ENCODE measurements at regions not wholly inside any gene's neighbourhood (a gene's known extent, or its start where the extent isn't known, plus 50 kb on each side); places are given as distances from the start of the nearest gene placed in this dataset.
A peak's percentile ranks its signal among the peaks of the same experiment; 100 is the strongest.
"Not testable (repeated sequence)": the region's sequence is repeated elsewhere in the genome, so short reads cannot be mapped to it uniquely, and the experiment has no call there.

- H3K4me1 ChIP-seq (ENCODE audit: insufficient read depth, low read length): no peaks in the 10 kb centered on the region
Observed at GRCh38 chr2:210730672-210731071, 174.3 kb downstream of the CPS1 start.

GRCh38 chr2:210746826-210747225 is 190.4 kb downstream of the CPS1 start:
- not testable (repeated sequence) for H3K4me1 ChIP-seq (ENCODE audit: insufficient read depth, low read length); H2AFZ ChIP-seq (ENCODE audit: low read depth, low read length)

More at GRCh38 chr2:210730672-210731071, 174.3 kb downstream of the CPS1 start:
- H3K4me3 ChIP-seq (ENCODE audit: low read length): no peak overlapping the region
- no peak overlapping the region for H2AFZ ChIP-seq (ENCODE audit: low read depth, low read length)
- H3K36me3 ChIP-seq (ENCODE audit: insufficient read depth, low read length): no peaks in the 10 kb centered on the region
- no peaks in the 10 kb centered on the region for H3K27me3 ChIP-seq (ENCODE audit: insufficient read depth, low read length)
- H3K9me3 ChIP-seq (ENCODE audit: low read length): no peaks in the 10 kb centered on the region

GRCh38 chr2:210752532-210752931 is 196.1 kb downstream of the CPS1 start:
- no peaks in the 10 kb centered on the region for H3K27me3 ChIP-seq (ENCODE audit: insufficient read depth, low read length)
- no peak overlapping the region for H2AFZ ChIP-seq (ENCODE audit: low read depth, low read length)
- no peaks in the 10 kb centered on the region for H3K9me3 ChIP-seq (ENCODE audit: low read length)
- no peaks in the 10 kb centered on the region for H3K36me3 ChIP-seq (ENCODE audit: insufficient read depth, low read length)
- no peaks in the 10 kb centered on the region for H3K4me1 ChIP-seq (ENCODE audit: insufficient read depth, low read length)
- no peak overlapping the region for H3K4me3 ChIP-seq (ENCODE audit: low read length)

More at GRCh38 chr2:210746826-210747225, 190.4 kb downstream of the CPS1 start:
- not testable (repeated sequence) for H3K4me3 ChIP-seq (ENCODE audit: low read length); H3K27me3 ChIP-seq (ENCODE audit: insufficient read depth, low read length); H3K36me3 ChIP-seq (ENCODE audit: insufficient read depth, low read length); H3K9me3 ChIP-seq (ENCODE audit: low read length)

- H3K9me3 ChIP-seq (ENCODE audit: low read length): no peaks in the 10 kb centered on the region
- no peaks in the 10 kb centered on the region for H3K4me1 ChIP-seq (ENCODE audit: insufficient read depth, low read length)
- no peak overlapping the region for H2AFZ ChIP-seq (ENCODE audit: low read depth, low read length)
- H3K27me3 ChIP-seq (ENCODE audit: insufficient read depth, low read length): no peaks in the 10 kb centered on the region
- no peak overlapping the region for H3K4me3 ChIP-seq (ENCODE audit: low read length)
- H3K36me3 ChIP-seq (ENCODE audit: insufficient read depth, low read length): no peaks in the 10 kb centered on the region
Observed at GRCh38 chr2:210753386-210753785, 197.0 kb downstream of the CPS1 start.

GRCh38 chr2:210756855-210757254 is 200.5 kb downstream of the CPS1 start:
- no peaks in the 10 kb centered on the region for H3K27me3 ChIP-seq (ENCODE audit: insufficient read depth, low read length)
- no peak overlapping the region for H3K4me3 ChIP-seq (ENCODE audit: low read length)
- no peak overlapping the region for H2AFZ ChIP-seq (ENCODE audit: low read depth, low read length)
- no peaks in the 10 kb centered on the region for H3K9me3 ChIP-seq (ENCODE audit: low read length)
- no peaks in the 10 kb centered on the region for H3K4me1 ChIP-seq (ENCODE audit: insufficient read depth, low read length)
- H3K36me3 ChIP-seq (ENCODE audit: insufficient read depth, low read length): no peaks in the 10 kb centered on the region

GRCh38 chr2:210762604-210763588 is 206.5 kb downstream of the CPS1 start:
- Histone ChIP-seq H3K27me3 (ENCODE audit: insufficient read depth, low read length) (no peaks in the 10 kb centered on the region), H3K4me3 (ENCODE audit: low read length) (no peak overlapping the region), H3K36me3 (ENCODE audit: insufficient read depth, low read length) (no peaks in the 10 kb centered on the region), H3K4me1 (ENCODE audit: insufficient read depth, low read length) (no peaks in the 10 kb centered on the region), H2AFZ (ENCODE audit: low read depth, low read length) (no peak overlapping the region), H3K9me3 (ENCODE audit: low read length) (no peaks in the 10 kb centered on the region)

- H2AFZ ChIP-seq (ENCODE audit: low read depth, low read length): no peak overlapping the region
- no peaks in the 10 kb centered on the region for H3K27me3 ChIP-seq (ENCODE audit: insufficient read depth, low read length)
- H3K4me1 ChIP-seq (ENCODE audit: insufficient read depth, low read length): no peaks in the 10 kb centered on the region
- no peak overlapping the region for H3K4me3 ChIP-seq (ENCODE audit: low read length)
- H3K36me3 ChIP-seq (ENCODE audit: insufficient read depth, low read length): no peaks in the 10 kb centered on the region
- no peaks in the 10 kb centered on the region for H3K9me3 ChIP-seq (ENCODE audit: low read length)
Observed at GRCh38 chr2:210768329-210768910, 212.0 kb downstream of the CPS1 start.

- H3K4me1 ChIP-seq (ENCODE audit: insufficient read depth, low read length): no peaks in the 10 kb centered on the region
- no peak overlapping the region for H2AFZ ChIP-seq (ENCODE audit: low read depth, low read length)
- no peak overlapping the region for H3K4me3 ChIP-seq (ENCODE audit: low read length)
- H3K27me3 ChIP-seq (ENCODE audit: insufficient read depth, low read length): no peaks in the 10 kb centered on the region
- H3K36me3 ChIP-seq (ENCODE audit: insufficient read depth, low read length): no peaks in the 10 kb centered on the region
- no peaks in the 10 kb centered on the region for H3K9me3 ChIP-seq (ENCODE audit: low read length)
Observed at GRCh38 chr2:210776756-210777155, 220.4 kb downstream of the CPS1 start.

- H2AFZ ChIP-seq (ENCODE audit: low read depth, low read length): no peak overlapping the region
- H3K9me3 ChIP-seq (ENCODE audit: low read length): no peaks in the 10 kb centered on the region
- H3K27me3 ChIP-seq (ENCODE audit: insufficient read depth, low read length): no peaks in the 10 kb centered on the region
- H3K4me1 ChIP-seq (ENCODE audit: insufficient read depth, low read length): no peaks in the 10 kb centered on the region
- no peaks in the 10 kb centered on the region for H3K36me3 ChIP-seq (ENCODE audit: insufficient read depth, low read length)
- no peak overlapping the region for H3K4me3 ChIP-seq (ENCODE audit: low read length)
Observed at GRCh38 chr2:210782222-210782621, 225.8 kb downstream of the CPS1 start.

- not testable (repeated sequence) for H3K36me3 ChIP-seq (ENCODE audit: insufficient read depth, low read length); H3K4me3 ChIP-seq (ENCODE audit: low read length); H2AFZ ChIP-seq (ENCODE audit: low read depth, low read length); H3K4me1 ChIP-seq (ENCODE audit: insufficient read depth, low read length); H3K9me3 ChIP-seq (ENCODE audit: low read length); H3K27me3 ChIP-seq (ENCODE audit: insufficient read depth, low read length)
Observed at GRCh38 chr2:210787831-210788230, 231.4 kb downstream of the CPS1 start.

GRCh38 chr2:210792000-210792399 is 235.6 kb downstream of the CPS1 start:
- H3K36me3 ChIP-seq (ENCODE audit: insufficient read depth, low read length): no peaks in the 10 kb centered on the region
- H3K4me1 ChIP-seq (ENCODE audit: insufficient read depth, low read length): no peaks in the 10 kb centered on the region
- no peak overlapping the region for H3K4me3 ChIP-seq (ENCODE audit: low read length)
- no peaks in the 10 kb centered on the region for H3K9me3 ChIP-seq (ENCODE audit: low read length)
- H3K27me3 ChIP-seq (ENCODE audit: insufficient read depth, low read length): no peaks in the 10 kb centered on the region
- H2AFZ ChIP-seq (ENCODE audit: low read depth, low read length): no peak overlapping the region

GRCh38 chr2:210795506-210795905 is 239.1 kb downstream of the CPS1 start:
- Histone ChIP-seq H3K4me3 (ENCODE audit: low read length) (no peak overlapping the region), H2AFZ (ENCODE audit: low read depth, low read length) (peak overlapping the region; percentile 73), H3K27me3 (ENCODE audit: insufficient read depth, low read length) (no peaks in the 10 kb centered on the region)

GRCh38 chr2:210798180-210798579 is 241.8 kb downstream of the CPS1 start:
- H3K9me3 ChIP-seq (ENCODE audit: low read length): no peaks in the 10 kb centered on the region
- H3K4me3 ChIP-seq (ENCODE audit: low read length): no peak overlapping the region
- no peaks in the 10 kb centered on the region for H3K4me1 ChIP-seq (ENCODE audit: insufficient read depth, low read length)
- H2AFZ ChIP-seq (ENCODE audit: low read depth, low read length): no peak overlapping the region
- H3K36me3 ChIP-seq (ENCODE audit: insufficient read depth, low read length): no peaks in the 10 kb centered on the region
- H3K27me3 ChIP-seq (ENCODE audit: insufficient read depth, low read length): no peaks in the 10 kb centered on the region

More at GRCh38 chr2:210795506-210795905, 239.1 kb downstream of the CPS1 start:
- no peaks in the 10 kb centered on the region for H3K36me3 ChIP-seq (ENCODE audit: insufficient read depth, low read length)
- H3K4me1 ChIP-seq (ENCODE audit: insufficient read depth, low read length): no peaks in the 10 kb centered on the region
- no peaks in the 10 kb centered on the region for H3K9me3 ChIP-seq (ENCODE audit: low read length)

Measured in neuron (in vitro differentiated cells).